Stimulated activated CD8-positive, alpha-beta memory T cell treated with anti-CD3 and anti-CD28 coated beads, Interleukin-15, amount 100 ng/mL, for 1 hour (primary cell): ENCODE measurements at regions not wholly inside any gene's neighbourhood (a gene's known extent, or its start where the extent isn't known, plus 50 kb on each side); places are given as distances from the start of the nearest gene placed in this dataset.

Experiments
- DNase-seq: peaks from one replicate; pipeline ENCODE4 v3.0.0-alpha.2; 2020; ENCODE audit warnings: low read depth

- no peak for DNase-seq
Observed at GRCh38 chr1:38331496-38332210, 285.1 kb upstream of the POU3F1 start.

GRCh38 chr1:38330799-38331198 is 284.2 kb upstream of the POU3F1 start:
- DNase-seq: no peak

GRCh38 chr1:38329644-38330043 is 283.1 kb upstream of the POU3F1 start:
- no peak for DNase-seq

- DNase-seq: no peak
Observed at GRCh38 chr1:38328278-38329035, 281.9 kb upstream of the POU3F1 start.

- no peak for DNase-seq
Observed at GRCh38 chr1:38327559-38327973, 281.0 kb upstream of the POU3F1 start.

- DNase-seq: no peak
Observed at GRCh38 chr1:38326856-38327255, 280.3 kb upstream of the POU3F1 start.

GRCh38 chr1:38326135-38326534 is 279.5 kb upstream of the POU3F1 start:
- DNase-seq: no peak

GRCh38 chr1:38312753-38313152 is 266.2 kb upstream of the POU3F1 start:
- DNase-seq: no peak

GRCh38 chr1:38310079-38310478 is 263.5 kb upstream of the POU3F1 start:
- DNase-seq: no peak

GRCh38 chr1:38308780-38309179 is 262.2 kb upstream of the POU3F1 start:
- DNase-seq: no peak

GRCh38 chr1:38305666-38306065 is 259.1 kb upstream of the POU3F1 start:
- no peak for DNase-seq

- no peak for DNase-seq
Observed at GRCh38 chr1:38303843-38304242, 257.2 kb upstream of the POU3F1 start.

GRCh38 chr1:38301040-38301439 is 254.4 kb upstream of the POU3F1 start:
- DNase-seq: no peak

- DNase-seq: no peak
Observed at GRCh38 chr1:38300616-38301015, 254.0 kb upstream of the POU3F1 start.

- no peak for DNase-seq
Observed at GRCh38 chr1:38297842-38298241, 251.2 kb upstream of the POU3F1 start.

GRCh38 chr1:38297246-38297645 is 250.7 kb upstream of the POU3F1 start:
- no peak for DNase-seq

- no peak for DNase-seq
Observed at GRCh38 chr1:38296047-38296446, 249.5 kb upstream of the POU3F1 start.

- no peak for DNase-seq
Observed at GRCh38 chr1:38293567-38293966, 247.0 kb upstream of the POU3F1 start.

GRCh38 chr1:38292969-38293368 is 246.4 kb upstream of the POU3F1 start:
- no peak for DNase-seq

- DNase-seq: no peak
Observed at GRCh38 chr1:38291906-38292521, 245.4 kb upstream of the POU3F1 start.

GRCh38 chr1:38291336-38291735 is 244.7 kb upstream of the POU3F1 start:
- DNase-seq: no peak

- no peak for DNase-seq
Observed at GRCh38 chr1:38289034-38289433, 242.4 kb upstream of the POU3F1 start.

- no peak for DNase-seq
Observed at GRCh38 chr1:38287547-38287946, 241.0 kb upstream of the POU3F1 start.
